ENCODE measurements at regions not wholly inside any gene's neighbourhood (a gene's known extent, or its start where the extent isn't known, plus 50 kb on each side); places are given as distances from the start of the nearest gene placed in this dataset.

- Mint-ChIP-seq H3K4me3 (no peak overlapping the region), H3K4me1 (ENCODE audit: low read depth) (peaks cover 31% of the 10 kb centered on the region), H3K27ac (no peak overlapping the region), H3K9me3 (no peaks in the 10 kb centered on the region), H3K27me3 (ENCODE audit: insufficient read depth) (no peaks in the 10 kb centered on the region), H3K36me3 (ENCODE audit: low read depth) (no peaks in the 10 kb centered on the region)
- intact Hi-C loops (cut with micrococcal nuclease) = loop anchor here (10.0 kb wide), 1 partner anchor 331 kb away; no protein-coding TSS in a partner anchor
- no peak for DNase-seq (ENCODE audit: low spot score)
Measured at GRCh38 chr3:111333642-111334041, 208.4 kb upstream of the CD96 start.

- Mint-ChIP-seq H3K27me3 (ENCODE audit: insufficient read depth) (no peaks in the 10 kb centered on the region), H3K4me1 (ENCODE audit: low read depth) (peaks cover 31% of the 10 kb centered on the region), H3K4me3 (no peak overlapping the region), H3K27ac (no peak overlapping the region), H3K36me3 (ENCODE audit: low read depth) (peaks cover 2% of the 10 kb centered on the region), H3K9me3 (peaks cover 9% of the 10 kb centered on the region)
- intact Hi-C loops (cut with micrococcal nuclease) = loop anchor here (1.0 to 10.0 kb wide), 9 partner anchors 9 to 523 kb away; partner anchors contain the start of gene NECTIN3
- no peak for DNase-seq (ENCODE audit: low spot score)
Measured at GRCh38 chr3:111335512-111336303, 206.3 kb upstream of the CD96 start.

GRCh38 chr3:111336511-111336910 is 205.5 kb upstream of the CD96 start:
- DNase-seq (ENCODE audit: low spot score) = no peak
- H3K27ac Mint-ChIP-seq = no peak overlapping the region
- intact Hi-C loops (cut with micrococcal nuclease) = loop anchor here (1.0 to 10.0 kb wide), 9 partner anchors 10 to 524 kb away; partner anchors contain the start of gene NECTIN3
- H3K9me3 Mint-ChIP-seq = peaks cover 15% of the 10 kb centered on the region
- no peak overlapping the region for H3K4me3 Mint-ChIP-seq
- H3K4me1 Mint-ChIP-seq (ENCODE audit: low read depth) = peaks cover 31% of the 10 kb centered on the region
- no peaks in the 10 kb centered on the region for H3K27me3 Mint-ChIP-seq (ENCODE audit: insufficient read depth)
- peaks cover 2% of the 10 kb centered on the region for H3K36me3 Mint-ChIP-seq (ENCODE audit: low read depth)

- peaks cover 15% of the 10 kb centered on the region for H3K9me3 Mint-ChIP-seq
- intact Hi-C loops (cut with micrococcal nuclease) = loop anchor here (2.0 to 10.0 kb wide), 6 partner anchors 199 to 1023 kb away; no protein-coding TSS in a partner anchor
Measured at GRCh38 chr3:111338059-111338698, 203.8 kb upstream of the CD96 start.

GRCh38 chr3:111339017-111339416 is 203.0 kb upstream of the CD96 start:
- intact Hi-C loops (cut with micrococcal nuclease) = loop anchor here (2.0 to 10.0 kb wide), 6 partner anchors 198 to 1024 kb away; no protein-coding TSS in a partner anchor
- no peaks in the 10 kb centered on the region for H3K27me3 Mint-ChIP-seq (ENCODE audit: insufficient read depth)
- DNase-seq (ENCODE audit: low spot score) = no peak
- no peak overlapping the region for H3K27ac Mint-ChIP-seq
- H3K9me3 Mint-ChIP-seq = peaks cover 15% of the 10 kb centered on the region
- H3K36me3 Mint-ChIP-seq (ENCODE audit: low read depth) = peaks cover 2% of the 10 kb centered on the region
- H3K4me3 Mint-ChIP-seq = no peak overlapping the region
- H3K4me1 Mint-ChIP-seq (ENCODE audit: low read depth) = peaks cover 26% of the 10 kb centered on the region

More at GRCh38 chr3:111338059-111338698, 203.8 kb upstream of the CD96 start:
- Mint-ChIP-seq H3K4me3 (no peak overlapping the region), H3K4me1 (ENCODE audit: low read depth) (peaks cover 26% of the 10 kb centered on the region), H3K36me3 (ENCODE audit: low read depth) (peaks cover 2% of the 10 kb centered on the region), H3K27me3 (ENCODE audit: insufficient read depth) (no peaks in the 10 kb centered on the region), H3K27ac (no peak overlapping the region)
- DNase-seq (ENCODE audit: low spot score) = peak; percentile 12

- H3K36me3 Mint-ChIP-seq (ENCODE audit: low read depth) = no peaks in the 10 kb centered on the region
- H3K9me3 Mint-ChIP-seq = peaks cover 21% of the 10 kb centered on the region
- DNase-seq (ENCODE audit: low spot score) = no peak
- no peak overlapping the region for H3K4me3 Mint-ChIP-seq
- intact Hi-C loops (cut with micrococcal nuclease) = no loop called here
- peaks cover 3% of the 10 kb centered on the region for H3K27me3 Mint-ChIP-seq (ENCODE audit: insufficient read depth)
- no peak overlapping the region for H3K27ac Mint-ChIP-seq
- H3K4me1 Mint-ChIP-seq (ENCODE audit: low read depth) = no peaks in the 10 kb centered on the region
Measured at GRCh38 chr3:111351334-111351733, 190.7 kb upstream of the CD96 start.

GRCh38 chr3:111352585-111352984 is 189.4 kb upstream of the CD96 start:
- H3K36me3 Mint-ChIP-seq (ENCODE audit: low read depth) = no peaks in the 10 kb centered on the region
- peaks cover 15% of the 10 kb centered on the region for H3K9me3 Mint-ChIP-seq
- H3K27me3 Mint-ChIP-seq (ENCODE audit: insufficient read depth) = peaks cover 1% of the 10 kb centered on the region
- H3K4me3 Mint-ChIP-seq = no peak overlapping the region
- H3K27ac Mint-ChIP-seq = no peak overlapping the region
- intact Hi-C loops (cut with micrococcal nuclease) = no loop called here
- DNase-seq (ENCODE audit: low spot score) = no peak
- H3K4me1 Mint-ChIP-seq (ENCODE audit: low read depth) = no peaks in the 10 kb centered on the region

- Mint-ChIP-seq H3K27ac (no peak overlapping the region), H3K9me3 (no peaks in the 10 kb centered on the region), H3K36me3 (ENCODE audit: low read depth) (no peaks in the 10 kb centered on the region), H3K4me3 (no peak overlapping the region), H3K4me1 (ENCODE audit: low read depth) (no peaks in the 10 kb centered on the region), H3K27me3 (ENCODE audit: insufficient read depth) (peaks cover 5% of the 10 kb centered on the region)
- no peak for DNase-seq (ENCODE audit: low spot score)
- intact Hi-C loops (cut with micrococcal nuclease) = no loop called here
Measured at GRCh38 chr3:111359261-111360030, 182.6 kb upstream of the CD96 start.

GRCh38 chr3:111362381-111363009 is 179.5 kb upstream of the CD96 start:
- Mint-ChIP-seq H3K36me3 (ENCODE audit: low read depth) (no peaks in the 10 kb centered on the region), H3K27me3 (ENCODE audit: insufficient read depth) (peaks cover 5% of the 10 kb centered on the region), H3K4me3 (no peak overlapping the region), H3K4me1 (ENCODE audit: low read depth) (peaks cover 1% of the 10 kb centered on the region), H3K9me3 (no peaks in the 10 kb centered on the region), H3K27ac (no peak overlapping the region)
- intact Hi-C loops (cut with micrococcal nuclease) = no loop called here
- no peak for DNase-seq (ENCODE audit: low spot score)

GRCh38 chr3:111366515-111366914 is 175.5 kb upstream of the CD96 start:
- no peak for DNase-seq (ENCODE audit: low spot score)
- H3K4me1 Mint-ChIP-seq (ENCODE audit: low read depth) = peaks cover 7% of the 10 kb centered on the region
- H3K27me3 Mint-ChIP-seq (ENCODE audit: insufficient read depth) = peaks cover 5% of the 10 kb centered on the region
- no peak overlapping the region for H3K27ac Mint-ChIP-seq
- no peak overlapping the region for H3K4me3 Mint-ChIP-seq
- peaks cover 13% of the 10 kb centered on the region for H3K9me3 Mint-ChIP-seq
- intact Hi-C loops (cut with micrococcal nuclease) = no loop called here
- H3K36me3 Mint-ChIP-seq (ENCODE audit: low read depth) = peaks cover 1% of the 10 kb centered on the region

GRCh38 chr3:111368056-111368455 is 173.9 kb upstream of the CD96 start:
- DNase-seq (ENCODE audit: low spot score) = no peak
- no peak overlapping the region for H3K27ac Mint-ChIP-seq
- H3K9me3 Mint-ChIP-seq = peaks cover 21% of the 10 kb centered on the region
- intact Hi-C loops (cut with micrococcal nuclease) = no loop called here
- peaks cover 5% of the 10 kb centered on the region for H3K27me3 Mint-ChIP-seq (ENCODE audit: insufficient read depth)
- no peak overlapping the region for H3K4me3 Mint-ChIP-seq
- H3K4me1 Mint-ChIP-seq (ENCODE audit: low read depth) = peaks cover 7% of the 10 kb centered on the region
- peaks cover 1% of the 10 kb centered on the region for H3K36me3 Mint-ChIP-seq (ENCODE audit: low read depth)

GRCh38 chr3:111369958-111370357 is 172.0 kb upstream of the CD96 start:
- DNase-seq (ENCODE audit: low spot score) = no peak
- intact Hi-C loops (cut with micrococcal nuclease) = no loop called here
- Mint-ChIP-seq H3K4me3 (no peak overlapping the region), H3K27me3 (ENCODE audit: insufficient read depth) (no peaks in the 10 kb centered on the region), H3K27ac (no peak overlapping the region), H3K36me3 (ENCODE audit: low read depth) (peaks cover 1% of the 10 kb centered on the region), H3K9me3 (peaks cover 26% of the 10 kb centered on the region), H3K4me1 (ENCODE audit: low read depth) (peaks cover 7% of the 10 kb centered on the region)

All from activated T-helper 1 cell treated with anti-CD3 and anti-CD28 coated beads, Interleukin-12 subunit alpha, Interleukin-12 subunit beta, Interleukin-2, Interleukin-4 antibody, amounts not matched to agents 30 ng/mL and 10 ng/mL and 1 ng/mL, durations not matched to agents 14 hours and 24 hours and 36 hours (primary cell).